HepG2 (cell line): ENCODE measurements at regions not wholly inside any gene's neighbourhood (a gene's known extent, or its start where the extent isn't known, plus 50 kb on each side); places are given as distances from the start of the nearest gene placed in this dataset.

Source experiments
- ELF3 ChIP-seq: IDR thresholded peaks from 2 replicates; pipeline ENCODE4 v1.6.1; 2016; ENCODE audit warnings: missing genetic modification reagents, missing compliant biosample characterization
- EZH2 ChIP-seq: conservative IDR thresholded peaks from 2 replicates; pipeline ENCODE4 v1.6.1; 2012; ENCODE audit warnings: mild to moderate bottlenecking, low read depth, low read length, moderate library complexity
- SIN3A ChIP-seq: IDR thresholded peaks from 2 replicates; pipeline ENCODE4 v1.6.1; 2011; ENCODE audit warnings: low read depth, mild to moderate bottlenecking, control low read depth, low read length, borderline replicate concordance
- SMAD1 ChIP-seq: sonication (generic); formaldehyde crosslinking; IDR thresholded peaks from 2 replicates; pipeline ENCODE4 v1.4.0; 2020; ENCODE audit warnings: missing genetic modification reagents, low read depth, mild to moderate bottlenecking, borderline replicate concordance
- ZBTB20 ChIP-seq: sonication (generic); formaldehyde crosslinking; IDR thresholded peaks from 2 replicates; pipeline ENCODE4 v1.8.1; 2023; ENCODE audit warnings: missing genetic modification reagents, low read depth, mild to moderate bottlenecking, borderline replicate concordance
- ZKSCAN5 ChIP-seq: sonication (generic); formaldehyde crosslinking; IDR thresholded peaks from 2 replicates; pipeline ENCODE4 v1.5.1; 2020; ENCODE audit warnings: mild to moderate bottlenecking, missing genetic modification reagents
- TF ChIP-seq, protein P1 (sequence below): sonication (generic); formaldehyde crosslinking; IDR thresholded peaks from 2 replicates; pipeline ENCODE4 v1.5.0; 2020; ENCODE audit warnings: mild to moderate bottlenecking, missing genetic modification reagents
- TF ChIP-seq, protein P2 (sequence below): sonication (generic); formaldehyde crosslinking; IDR thresholded peaks from 2 replicates; pipeline ENCODE4 v1.5.0; 2020; ENCODE audit warnings: mild to moderate bottlenecking, missing genetic modification reagents, moderate library complexity

DNA sequence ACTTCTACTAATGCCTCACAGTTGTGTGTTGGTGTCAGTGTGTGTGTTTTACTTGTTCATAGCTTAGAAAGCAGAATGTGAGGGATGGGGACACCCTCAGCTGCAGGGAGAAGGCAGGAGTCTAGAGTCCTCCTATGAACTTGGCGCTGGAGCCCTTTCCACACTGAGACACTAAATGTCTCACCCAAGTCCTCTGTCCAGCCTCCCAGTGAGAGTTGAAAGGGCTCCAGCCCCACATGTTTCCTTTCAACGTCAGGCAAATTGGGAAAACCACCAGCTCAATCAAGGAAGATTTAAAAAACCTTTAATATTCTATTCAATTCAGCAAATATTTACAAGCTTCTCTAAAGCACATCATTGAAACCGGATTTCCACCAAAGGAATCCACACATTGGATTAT is 167.6 kb upstream of the MSX2 start:
- TF ChIP-seq ELF3 (CRISPR knock-in tag) (no peak), ZKSCAN5 (CRISPR knock-in tag) (no peak), SIN3A (no peak), ZBTB20 (CRISPR knock-in tag) (no peak), EZH2 (no peak), SMAD1 (CRISPR knock-in tag) (no peak)
- TF ChIP-seq, protein P1, sequence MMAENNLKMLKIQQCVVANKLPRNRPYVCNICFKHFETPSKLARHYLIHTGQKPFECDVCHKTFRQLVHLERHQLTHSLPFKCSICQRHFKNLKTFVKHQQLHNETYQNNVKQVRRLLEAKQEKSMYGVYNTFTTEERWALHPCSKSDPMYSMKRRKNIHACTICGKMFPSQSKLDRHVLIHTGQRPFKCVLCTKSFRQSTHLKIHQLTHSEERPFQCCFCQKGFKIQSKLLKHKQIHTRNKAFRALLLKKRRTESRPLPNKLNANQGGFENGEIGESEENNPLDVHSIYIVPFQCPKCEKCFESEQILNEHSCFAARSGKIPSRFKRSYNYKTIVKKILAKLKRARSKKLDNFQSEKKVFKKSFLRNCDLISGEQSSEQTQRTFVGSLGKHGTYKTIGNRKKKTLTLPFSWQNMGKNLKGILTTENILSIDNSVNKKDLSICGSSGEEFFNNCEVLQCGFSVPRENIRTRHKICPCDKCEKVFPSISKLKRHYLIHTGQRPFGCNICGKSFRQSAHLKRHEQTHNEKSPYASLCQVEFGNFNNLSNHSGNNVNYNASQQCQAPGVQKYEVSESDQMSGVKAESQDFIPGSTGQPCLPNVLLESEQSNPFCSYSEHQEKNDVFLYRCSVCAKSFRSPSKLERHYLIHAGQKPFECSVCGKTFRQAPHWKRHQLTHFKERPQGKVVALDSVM (CRISPR knock-in tag) = no peak
- TF ChIP-seq, protein P2, sequence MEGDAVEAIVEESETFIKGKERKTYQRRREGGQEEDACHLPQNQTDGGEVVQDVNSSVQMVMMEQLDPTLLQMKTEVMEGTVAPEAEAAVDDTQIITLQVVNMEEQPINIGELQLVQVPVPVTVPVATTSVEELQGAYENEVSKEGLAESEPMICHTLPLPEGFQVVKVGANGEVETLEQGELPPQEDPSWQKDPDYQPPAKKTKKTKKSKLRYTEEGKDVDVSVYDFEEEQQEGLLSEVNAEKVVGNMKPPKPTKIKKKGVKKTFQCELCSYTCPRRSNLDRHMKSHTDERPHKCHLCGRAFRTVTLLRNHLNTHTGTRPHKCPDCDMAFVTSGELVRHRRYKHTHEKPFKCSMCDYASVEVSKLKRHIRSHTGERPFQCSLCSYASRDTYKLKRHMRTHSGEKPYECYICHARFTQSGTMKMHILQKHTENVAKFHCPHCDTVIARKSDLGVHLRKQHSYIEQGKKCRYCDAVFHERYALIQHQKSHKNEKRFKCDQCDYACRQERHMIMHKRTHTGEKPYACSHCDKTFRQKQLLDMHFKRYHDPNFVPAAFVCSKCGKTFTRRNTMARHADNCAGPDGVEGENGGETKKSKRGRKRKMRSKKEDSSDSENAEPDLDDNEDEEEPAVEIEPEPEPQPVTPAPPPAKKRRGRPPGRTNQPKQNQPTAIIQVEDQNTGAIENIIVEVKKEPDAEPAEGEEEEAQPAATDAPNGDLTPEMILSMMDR (CRISPR knock-in tag) = no peak
